Breast epithelium (tissue), 3 donors: ENCODE measurements at regions not wholly inside any gene's neighbourhood (a gene's known extent, or its start where the extent isn't known, plus 50 kb on each side); places are given as distances from the start of the nearest gene placed in this dataset.

Experiments
- CTCF ChIP-seq, 3 donors: fragments of 450-650 bp; IDR thresholded peaks; one replicate each; pipeline ENCODE4 v1.5.1; 2016 to 2017; ENCODE audit warnings: antibody characterized with exemption in 3 of 3, mild to moderate bottlenecking in 3 of 3, moderate library complexity in 3 of 3
- POLR2A ChIP-seq: fragments of 450-650 bp; IDR thresholded peaks from one replicate; pipeline ENCODE4 v1.6.1; 2016; ENCODE audit warnings: antibody characterized with exemption, mild to moderate bottlenecking, moderate library complexity
- POLR2AphosphoS5 ChIP-seq, 3 donors: sonication (generic); formaldehyde crosslinking; IDR thresholded peaks; one replicate each; pipeline ENCODE4 v1.6.1; 2017; ENCODE audit warnings: antibody characterized with exemption in 3 of 3

GRCh38 chr10:56831681-56832080, 470.6 kb upstream of the ZWINT start:
- TF ChIP-seq CTCF (IDR thresholded peaks at IDR 0.05) (no peak), POLR2A (no peak), POLR2AphosphoS5 (IDR thresholded peaks at IDR 0.05) (no peak)
